A549 (cell line): ENCODE measurements at regions not wholly inside any gene's neighbourhood (a gene's known extent, or its start where the extent isn't known, plus 50 kb on each side); places are given as distances from the start of the nearest gene placed in this dataset.

Experiments used
- CBX2 ChIP-seq: fragments of 200-600 bp; sonication (generic); IDR thresholded peaks from 2 replicates; pipeline ENCODE4 v1.6.1; 2016; ENCODE audit warnings: low read depth, mild to moderate bottlenecking, borderline replicate concordance
- CHD4 ChIP-seq: fragments of 200-600 bp; sonication (generic); IDR thresholded peaks from 2 replicates; pipeline ENCODE4 v1.6.1; 2016; ENCODE audit warnings: antibody characterized with exemption, mild to moderate bottlenecking, borderline replicate concordance
- MAFK ChIP-seq: fragments of 450-650 bp; IDR thresholded peaks from 2 replicates; pipeline ENCODE4 v1.6.1; 2014; ENCODE audit not compliant: partially characterized antibody
- RCOR1 ChIP-seq: fragments of 150-350 bp; IDR thresholded peaks from 2 replicates; pipeline ENCODE4 v1.6.1; 2014; ENCODE audit warnings: antibody characterized with exemption, low read length, low read depth
- TF ChIP-seq, protein P1 (sequence below): fragments of >200 bp; sonication (Bioruptor Twin); formaldehyde crosslinking; IDR thresholded peaks from 3 replicates; pipeline ENCODE4 v1.5.1; 2016

DNA sequence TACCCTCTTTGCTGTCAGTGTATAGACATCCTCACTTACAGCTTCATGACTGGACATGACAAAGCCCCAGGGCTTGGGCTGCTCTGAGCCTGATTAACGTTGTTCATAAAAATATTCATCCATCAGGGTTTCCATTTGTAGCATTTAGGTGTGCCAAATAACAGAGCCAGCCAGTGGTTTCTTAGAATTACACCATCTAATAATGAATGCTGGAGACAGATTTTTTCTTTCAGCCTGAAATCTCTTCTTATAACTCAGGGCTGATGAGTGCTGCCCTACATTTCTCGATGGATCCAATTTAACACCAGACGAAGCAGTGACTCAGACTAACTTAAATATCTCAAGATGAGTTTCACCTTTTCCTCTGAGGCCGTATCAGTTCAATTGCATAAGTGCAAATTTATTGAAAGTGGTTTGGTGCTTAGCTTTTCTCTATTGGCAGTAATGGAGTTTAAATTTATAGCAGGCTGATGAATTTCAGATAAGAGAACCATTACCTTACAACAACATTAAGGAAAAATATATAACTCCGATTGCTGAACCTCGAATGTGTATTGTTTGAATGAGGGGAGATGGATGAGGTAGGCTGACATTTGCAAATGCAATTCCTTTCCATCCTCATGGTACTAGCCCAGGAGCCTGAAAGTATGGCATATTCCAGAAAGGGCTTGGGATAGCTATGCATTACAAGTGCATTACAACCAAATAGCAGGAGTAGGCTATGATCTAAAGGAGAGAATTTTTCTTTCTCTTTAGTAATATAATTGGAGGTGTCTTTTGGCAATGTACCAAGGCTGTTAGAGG is 900.6 kb downstream of the KCNMA1 start:
- TF ChIP-seq CBX2 (no peak), MAFK (no peak), CHD4 (no peak), RCOR1 (no peak)
- TF ChIP-seq, protein P1, sequence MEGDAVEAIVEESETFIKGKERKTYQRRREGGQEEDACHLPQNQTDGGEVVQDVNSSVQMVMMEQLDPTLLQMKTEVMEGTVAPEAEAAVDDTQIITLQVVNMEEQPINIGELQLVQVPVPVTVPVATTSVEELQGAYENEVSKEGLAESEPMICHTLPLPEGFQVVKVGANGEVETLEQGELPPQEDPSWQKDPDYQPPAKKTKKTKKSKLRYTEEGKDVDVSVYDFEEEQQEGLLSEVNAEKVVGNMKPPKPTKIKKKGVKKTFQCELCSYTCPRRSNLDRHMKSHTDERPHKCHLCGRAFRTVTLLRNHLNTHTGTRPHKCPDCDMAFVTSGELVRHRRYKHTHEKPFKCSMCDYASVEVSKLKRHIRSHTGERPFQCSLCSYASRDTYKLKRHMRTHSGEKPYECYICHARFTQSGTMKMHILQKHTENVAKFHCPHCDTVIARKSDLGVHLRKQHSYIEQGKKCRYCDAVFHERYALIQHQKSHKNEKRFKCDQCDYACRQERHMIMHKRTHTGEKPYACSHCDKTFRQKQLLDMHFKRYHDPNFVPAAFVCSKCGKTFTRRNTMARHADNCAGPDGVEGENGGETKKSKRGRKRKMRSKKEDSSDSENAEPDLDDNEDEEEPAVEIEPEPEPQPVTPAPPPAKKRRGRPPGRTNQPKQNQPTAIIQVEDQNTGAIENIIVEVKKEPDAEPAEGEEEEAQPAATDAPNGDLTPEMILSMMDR = no peak
